WTC11 (cell line): ENCODE measurements at regions not wholly inside any gene's neighbourhood (a gene's known extent, or its start where the extent isn't known, plus 50 kb on each side); places are given as distances from the start of the nearest gene placed in this dataset.

Experiments
- ATAC-seq: fragments of 200-7000 bp; cut with Tn5 transposase; 2 replicates; pipeline ENCODE4 v1.10.0; 2021; ENCODE audit warnings: mild to moderate bottlenecking, moderate library complexity
- CTCF ChIA-PET: fragments of 300-600 bp; sonication (Branson Sonifier 250); formaldehyde crosslinking; loops from one replicate; lab custom pipeline; 2021; ENCODE audit warnings: antibody characterized with exemption; lab: Charles Lee
- POLR2A ChIA-PET: fragments of 350-600 bp; sonication (Branson Sonifier 250); formaldehyde crosslinking; loops from one replicate; lab custom pipeline; 2021; ENCODE audit warnings: antibody characterized with exemption; lab: Charles Lee
- DNase-seq: peaks from one replicate; pipeline ENCODE4 v3.0.0; 2021; ENCODE audit warnings: low spot score
- H3K27ac Mint-ChIP-seq: 2 replicates; pipeline ENCODE4 v1.8.0; 2021; ENCODE audit warnings: mixed read lengths
- H3K27me3 Mint-ChIP-seq: 2 replicates; pipeline ENCODE4 v1.8.0; 2021; ENCODE audit warnings: low read depth, mild to moderate bottlenecking, moderate library complexity, mixed read lengths
- H3K36me3 Mint-ChIP-seq: 2 replicates; pipeline ENCODE4 v1.8.0; 2021; ENCODE audit warnings: mixed read lengths
- H3K4me1 Mint-ChIP-seq: 2 replicates; pipeline ENCODE4 v1.8.0; 2022; ENCODE audit warnings: mixed read lengths
- H3K4me3 Mint-ChIP-seq: 2 replicates; pipeline ENCODE4 v1.8.0; 2021; ENCODE audit warnings: mild to moderate bottlenecking, moderate library complexity, mixed read lengths
- H3K9me3 Mint-ChIP-seq: 2 replicates; pipeline ENCODE4 v1.8.0; 2021; ENCODE audit warnings: mixed read lengths
- AFF4 ChIP-seq: sonication (generic); formaldehyde crosslinking; IDR thresholded peaks from 2 replicates; pipeline ENCODE4 v1.8.1; 2023; ENCODE audit warnings: mild to moderate bottlenecking, missing genetic modification reagents, borderline replicate concordance
- ARID4B ChIP-seq: sonication (generic); formaldehyde crosslinking; IDR thresholded peaks from 2 replicates; pipeline ENCODE4 v1.8.0; 2023; ENCODE audit warnings: missing genetic modification reagents, mild to moderate bottlenecking, borderline replicate concordance
- ATF1 ChIP-seq: sonication (generic); formaldehyde crosslinking; IDR thresholded peaks from 2 replicates; pipeline ENCODE4 v1.8.1; 2023; ENCODE audit warnings: mild to moderate bottlenecking, moderate library complexity, missing genetic modification reagents
- E2F5 ChIP-seq: sonication (generic); formaldehyde crosslinking; IDR thresholded peaks from 2 replicates; pipeline ENCODE4 v1.8.1; 2022; ENCODE audit warnings: mild to moderate bottlenecking, moderate library complexity, missing genetic modification reagents
- FOXP1 ChIP-seq: sonication (generic); formaldehyde crosslinking; IDR thresholded peaks from 2 replicates; pipeline ENCODE4 v1.8.0; 2022; ENCODE audit warnings: missing genetic modification reagents, mild to moderate bottlenecking, moderate library complexity, borderline replicate concordance
- IRF2 ChIP-seq: sonication (generic); formaldehyde crosslinking; IDR thresholded peaks from 2 replicates; pipeline ENCODE4 v1.8.0; 2022; ENCODE audit warnings: low read depth, missing genetic modification reagents, borderline replicate concordance
- KAT7 ChIP-seq: sonication (generic); formaldehyde crosslinking; IDR thresholded peaks from 2 replicates; pipeline ENCODE4 v1.8.1; 2023; ENCODE audit warnings: missing genetic modification reagents, mild to moderate bottlenecking, borderline replicate concordance
- NR2C2 ChIP-seq: sonication (generic); formaldehyde crosslinking; IDR thresholded peaks from 2 replicates; pipeline ENCODE4 v1.8.0; 2022; ENCODE audit warnings: mild to moderate bottlenecking, missing genetic modification reagents
- USF1 ChIP-seq: sonication (generic); formaldehyde crosslinking; IDR thresholded peaks from 2 replicates; pipeline ENCODE4 v1.8.0; 2022; ENCODE audit warnings: mild to moderate bottlenecking, missing genetic modification reagents
- ZNF671 ChIP-seq: fragments of 250-450 bp; sonication (Bioruptor Pico); IDR thresholded peaks from 2 replicates; pipeline ENCODE4 v1.8.0; 2021; ENCODE audit warnings: mild to moderate bottlenecking
- TF ChIP-seq, protein P1 (sequence below): sonication (generic); formaldehyde crosslinking; IDR thresholded peaks from 2 replicates; pipeline ENCODE4 v1.8.1; 2023; ENCODE audit warnings: mild to moderate bottlenecking, missing genetic modification reagents, moderate library complexity
- TF ChIP-seq, protein P2 (sequence below): fragments of 250-450 bp; sonication (Bioruptor Pico); IDR thresholded peaks from 2 replicates; pipeline ENCODE4 v2.1.2; 2022; ENCODE audit warnings: mild to moderate bottlenecking, moderate library complexity

- TF ChIP-seq USF1 (CRISPR knock-in tag) = no peak
- no peak for TF ChIP-seq FOXP1 (CRISPR knock-in tag)
- TF ChIP-seq IRF2 = no peak
- TF ChIP-seq E2F5 (CRISPR knock-in tag) = no peak
- no peak for TF ChIP-seq KAT7
- no peak for TF ChIP-seq ZNF671 (CRISPR knock-in tag)
- no peak for TF ChIP-seq NR2C2 (CRISPR knock-in tag)
These were observed 148.1 kb upstream of the SERPINE2 start (continued) for GRCh38 chr2:224187220-224187619.

DNA sequence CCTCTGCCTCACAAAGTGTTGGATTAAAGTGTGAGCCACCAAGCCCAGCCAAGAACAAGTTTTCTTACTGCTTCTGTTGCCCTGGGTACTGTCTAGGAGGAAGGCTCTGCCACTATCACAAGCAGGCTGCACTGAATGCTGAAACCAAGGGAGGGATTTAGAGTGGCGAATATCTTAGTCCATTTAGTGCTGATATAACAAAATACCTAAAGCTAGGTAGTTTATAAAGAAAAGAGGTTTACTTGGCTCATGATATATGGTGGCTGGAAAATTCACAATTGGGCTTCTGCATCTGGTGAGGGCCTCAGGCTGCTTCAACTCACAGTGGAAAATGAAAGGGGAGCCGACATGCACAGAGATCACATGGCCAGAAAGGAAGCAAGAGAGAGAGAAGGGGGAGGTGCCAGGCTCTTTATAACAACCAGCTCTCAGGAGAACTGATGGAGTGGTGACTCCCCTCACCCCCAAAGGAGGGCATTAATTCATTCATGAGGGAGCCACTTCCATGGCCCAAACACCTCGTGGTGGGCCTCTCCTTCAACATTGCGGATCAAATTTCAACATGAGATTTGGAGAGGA, 146.0 kb upstream of the SERPINE2 start:
- Mint-ChIP-seq H3K27me3 (no peaks in the 10 kb centered on the region), H3K4me1 (peaks cover 10% of the 10 kb centered on the region), H3K36me3 (no peaks in the 10 kb centered on the region; the same call in 1 of the 2 replicates), H3K27ac (no peak overlapping the region), H3K4me3 (no peak overlapping the region), H3K9me3 (peaks cover 26% of the 10 kb centered on the region)
- ATAC-seq (peak; percentile 62), DNase-seq (no peak)
- TF ChIP-seq ARID4B (CRISPR knock-in tag) (no peak), ATF1 (CRISPR knock-in tag) (no peak), AFF4 (CRISPR knock-in tag) (no peak)
- TF ChIP-seq, protein P1, sequence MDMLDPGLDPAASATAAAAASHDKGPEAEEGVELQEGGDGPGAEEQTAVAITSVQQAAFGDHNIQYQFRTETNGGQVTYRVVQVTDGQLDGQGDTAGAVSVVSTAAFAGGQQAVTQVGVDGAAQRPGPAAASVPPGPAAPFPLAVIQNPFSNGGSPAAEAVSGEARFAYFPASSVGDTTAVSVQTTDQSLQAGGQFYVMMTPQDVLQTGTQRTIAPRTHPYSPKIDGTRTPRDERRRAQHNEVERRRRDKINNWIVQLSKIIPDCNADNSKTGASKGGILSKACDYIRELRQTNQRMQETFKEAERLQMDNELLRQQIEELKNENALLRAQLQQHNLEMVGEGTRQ (CRISPR knock-in tag) = 0 out of 2 replicates have a peak, but pooled peaks have one; percentile 46
- TF ChIP-seq, protein P2, sequence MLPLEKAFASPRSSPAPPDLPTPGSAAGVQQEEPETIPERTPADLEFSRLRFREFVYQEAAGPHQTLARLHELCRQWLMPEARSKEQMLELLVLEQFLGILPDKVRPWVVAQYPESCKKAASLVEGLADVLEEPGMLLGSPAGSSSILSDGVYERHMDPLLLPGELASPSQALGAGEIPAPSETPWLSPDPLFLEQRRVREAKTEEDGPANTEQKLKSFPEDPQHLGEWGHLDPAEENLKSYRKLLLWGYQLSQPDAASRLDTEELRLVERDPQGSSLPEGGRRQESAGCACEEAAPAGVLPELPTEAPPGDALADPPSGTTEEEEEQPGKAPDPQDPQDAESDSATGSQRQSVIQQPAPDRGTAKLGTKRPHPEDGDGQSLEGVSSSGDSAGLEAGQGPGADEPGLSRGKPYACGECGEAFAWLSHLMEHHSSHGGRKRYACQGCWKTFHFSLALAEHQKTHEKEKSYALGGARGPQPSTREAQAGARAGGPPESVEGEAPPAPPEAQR = no peak
- CTCF ChIA-PET = no interaction called here
- POLR2A ChIA-PET = no interaction called here
